ENCODE measurements at regions not wholly inside any gene's neighbourhood (a gene's known extent, or its start where the extent isn't known, plus 50 kb on each side); places are given as distances from the start of the nearest gene placed in this dataset.

DNA sequence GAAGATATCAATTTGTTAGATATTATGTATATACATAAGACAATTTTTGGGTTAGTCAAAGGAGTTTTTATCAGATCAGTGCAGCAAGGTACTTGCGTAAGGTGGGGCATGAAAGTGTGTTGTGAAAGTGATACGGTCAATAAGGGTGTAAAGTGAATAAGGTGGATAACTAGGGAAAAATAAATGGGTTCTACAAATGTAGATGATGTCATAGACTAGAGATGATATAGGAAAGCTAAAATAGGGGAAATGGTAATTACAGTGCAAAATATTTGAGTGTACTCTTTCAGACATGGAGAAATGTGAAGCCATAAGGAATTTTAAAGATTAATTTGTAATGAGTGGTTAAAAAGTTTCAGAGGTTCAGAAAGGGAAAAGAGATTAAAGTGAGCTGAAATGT, 180.6 kb upstream of the KHDRBS2 start:
- TF ChIP-seq, protein P1, sequence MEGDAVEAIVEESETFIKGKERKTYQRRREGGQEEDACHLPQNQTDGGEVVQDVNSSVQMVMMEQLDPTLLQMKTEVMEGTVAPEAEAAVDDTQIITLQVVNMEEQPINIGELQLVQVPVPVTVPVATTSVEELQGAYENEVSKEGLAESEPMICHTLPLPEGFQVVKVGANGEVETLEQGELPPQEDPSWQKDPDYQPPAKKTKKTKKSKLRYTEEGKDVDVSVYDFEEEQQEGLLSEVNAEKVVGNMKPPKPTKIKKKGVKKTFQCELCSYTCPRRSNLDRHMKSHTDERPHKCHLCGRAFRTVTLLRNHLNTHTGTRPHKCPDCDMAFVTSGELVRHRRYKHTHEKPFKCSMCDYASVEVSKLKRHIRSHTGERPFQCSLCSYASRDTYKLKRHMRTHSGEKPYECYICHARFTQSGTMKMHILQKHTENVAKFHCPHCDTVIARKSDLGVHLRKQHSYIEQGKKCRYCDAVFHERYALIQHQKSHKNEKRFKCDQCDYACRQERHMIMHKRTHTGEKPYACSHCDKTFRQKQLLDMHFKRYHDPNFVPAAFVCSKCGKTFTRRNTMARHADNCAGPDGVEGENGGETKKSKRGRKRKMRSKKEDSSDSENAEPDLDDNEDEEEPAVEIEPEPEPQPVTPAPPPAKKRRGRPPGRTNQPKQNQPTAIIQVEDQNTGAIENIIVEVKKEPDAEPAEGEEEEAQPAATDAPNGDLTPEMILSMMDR (IDR thresholded peaks at IDR 0.05; ENCODE audit: insufficient read depth, low read length) = no peak
- no peak for TF ChIP-seq SPI1 (IDR thresholded peaks at IDR 0.05; ENCODE audit: borderline replicate concordance, low read depth)
- no peak for TF ChIP-seq GABPA (IDR thresholded peaks at IDR 0.05; ENCODE audit: low read depth)
